ENCODE measurements at regions not wholly inside any gene's neighbourhood (a gene's known extent, or its start where the extent isn't known, plus 50 kb on each side); places are given as distances from the start of the nearest gene placed in this dataset.
A peak's percentile ranks its signal among the peaks of the same experiment; 100 is the strongest.

- TF ChIP-seq CTCF (conservative IDR thresholded peaks at IDR 0.05) = no peak
- TF ChIP-seq ZFX (IDR thresholded peaks at IDR 0.05) = no peak
Observed at GRCh38 chr2:9115229-9115628, 91.4 kb upstream of the ASAP2 start.

GRCh38 chr2:9114458-9114857 is 92.2 kb upstream of the ASAP2 start:
- H3K27ac ChIP-seq = no peak overlapping the region
- TF ChIP-seq CTCF (conservative IDR thresholded peaks at IDR 0.05) (peak; percentile 35), ZFX (IDR thresholded peaks at IDR 0.05) (no peak)

More at GRCh38 chr2:9115229-9115628, 91.4 kb upstream of the ASAP2 start:
- no peak overlapping the region for H3K27ac ChIP-seq

GRCh38 chr2:9113916-9114315 is 92.7 kb upstream of the ASAP2 start:
- TF ChIP-seq ZFX (IDR thresholded peaks at IDR 0.05) = no peak

GRCh38 chr2:9113262-9113661 is 93.3 kb upstream of the ASAP2 start:
- no peak for TF ChIP-seq ZFX (IDR thresholded peaks at IDR 0.05)
- no peak for TF ChIP-seq CTCF (conservative IDR thresholded peaks at IDR 0.05)
- H3K27ac ChIP-seq = no peak overlapping the region

More at GRCh38 chr2:9113916-9114315, 92.7 kb upstream of the ASAP2 start:
- H3K27ac ChIP-seq = no peak overlapping the region

- no peak for TF ChIP-seq ZFX (IDR thresholded peaks at IDR 0.05)
- no peak for TF ChIP-seq CTCF (conservative IDR thresholded peaks at IDR 0.05)
- H3K27ac ChIP-seq = no peak overlapping the region
Observed at GRCh38 chr2:9112079-9112721, 94.4 kb upstream of the ASAP2 start.

GRCh38 chr2:9110893-9111569 is 95.6 kb upstream of the ASAP2 start:
- TF ChIP-seq ZFX (IDR thresholded peaks at IDR 0.05) (no peak), CTCF (conservative IDR thresholded peaks at IDR 0.05) (no peak; the same call in 1 of the 2 replicates)
- H3K27ac ChIP-seq = no peak overlapping the region

- TF ChIP-seq CTCF (conservative IDR thresholded peaks at IDR 0.05) = no peak
- TF ChIP-seq ZFX (IDR thresholded peaks at IDR 0.05) = no peak
- no peak overlapping the region for H3K27ac ChIP-seq
Observed at GRCh38 chr2:9110346-9110884, 96.2 kb upstream of the ASAP2 start.

Data from C4-2B (cell line).